GM19455 (cell line): ENCODE measurements at regions not wholly inside any gene's neighbourhood (a gene's known extent, or its start where the extent isn't known, plus 50 kb on each side); places are given as distances from the start of the nearest gene placed in this dataset.

Source experiments
- ATAC-seq: cut with Tn5 transposase; IDR thresholded peaks from one replicate; pipeline ENCODE4 v1.9.1; 2021; ENCODE audit not compliant: unreplicated experiment

GRCh38 chr14:98370352-98370751 lies 901.6 kb downstream of the BCL11B start:
- no peak for ATAC-seq

GRCh38 chr14:98371141-98371540 lies 900.9 kb downstream of the BCL11B start:
- ATAC-seq = no peak

- no peak for ATAC-seq
These were observed 897.9 kb downstream of the BCL11B start for GRCh38 chr14:98374136-98374535.

- no peak for ATAC-seq
These were observed 896.4 kb downstream of the BCL11B start for GRCh38 chr14:98375566-98375965.

GRCh38 chr14:98379830-98380229 lies 892.2 kb downstream of the BCL11B start:
- ATAC-seq = no peak

GRCh38 chr14:98382662-98383061 lies 889.3 kb downstream of the BCL11B start:
- ATAC-seq = no peak

GRCh38 chr14:98385851-98386250 lies 886.1 kb downstream of the BCL11B start:
- no peak for ATAC-seq

- ATAC-seq = no peak
These were observed 880.9 kb downstream of the BCL11B start for GRCh38 chr14:98391061-98391460.

GRCh38 chr14:98393527-98393926 lies 878.5 kb downstream of the BCL11B start:
- no peak for ATAC-seq

GRCh38 chr14:98404811-98405210 lies 867.2 kb downstream of the BCL11B start:
- ATAC-seq = no peak

GRCh38 chr14:98408024-98408555 lies 863.9 kb downstream of the BCL11B start:
- no peak for ATAC-seq

GRCh38 chr14:98408713-98409112 lies 863.3 kb downstream of the BCL11B start:
- no peak for ATAC-seq

GRCh38 chr14:98411154-98411553 lies 860.8 kb downstream of the BCL11B start:
- no peak for ATAC-seq

- no peak for ATAC-seq
These were observed 859.6 kb downstream of the BCL11B start for GRCh38 chr14:98412431-98412830.

- ATAC-seq = no peak
These were observed 856.2 kb downstream of the BCL11B start for GRCh38 chr14:98415766-98416165.

- ATAC-seq = no peak
These were observed 855.0 kb downstream of the BCL11B start for GRCh38 chr14:98417001-98417400.

GRCh38 chr14:98428483-98428994 lies 843.5 kb downstream of the BCL11B start:
- no peak for ATAC-seq

- no peak for ATAC-seq
These were observed 838.6 kb downstream of the BCL11B start for GRCh38 chr14:98433436-98433835.

GRCh38 chr14:98437113-98437512 lies 834.9 kb downstream of the BCL11B start:
- no peak for ATAC-seq

GRCh38 chr14:98444077-98444476 lies 827.9 kb downstream of the BCL11B start:
- ATAC-seq = no peak

GRCh38 chr14:98445718-98446117 lies 826.3 kb downstream of the BCL11B start:
- ATAC-seq = no peak

GRCh38 chr14:98446508-98446907 lies 825.5 kb downstream of the BCL11B start:
- no peak for ATAC-seq

GRCh38 chr14:98456231-98456630 lies 815.8 kb downstream of the BCL11B start:
- ATAC-seq = no peak
